DMS53 treated with DMSO at 0.1 percent for 48 hours (cell line): ENCODE measurements at regions not wholly inside any gene's neighbourhood (a gene's known extent, or its start where the extent isn't known, plus 50 kb on each side); places are given as distances from the start of the nearest gene placed in this dataset.

Experiments
- DNase-seq: peaks from one replicate; lab custom pipeline; 2025; ENCODE audit not compliant: unreplicated experiment; lab: John Stamatoyannopoulos, UW

DNA sequence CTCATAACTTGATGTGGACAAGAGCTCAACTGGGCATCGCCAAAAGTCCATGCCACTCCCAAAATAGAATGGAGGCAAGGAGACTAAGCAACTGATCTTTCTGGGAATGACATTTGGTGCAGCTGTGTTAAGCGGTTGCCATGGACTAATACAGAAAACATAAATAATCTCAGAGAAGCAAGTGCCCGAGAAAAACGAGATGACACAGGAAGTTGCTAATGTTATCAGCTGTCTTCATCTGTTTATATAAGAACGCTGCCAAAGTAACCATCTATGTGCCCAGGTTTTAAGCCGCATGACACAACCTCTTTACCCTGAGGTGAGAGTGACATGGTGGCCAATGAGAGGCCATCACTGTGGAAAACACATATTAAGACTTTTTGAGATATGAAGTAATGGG lies 54.9 kb upstream of the SACS start:
- peak; percentile 97 for DNase-seq

DNA sequence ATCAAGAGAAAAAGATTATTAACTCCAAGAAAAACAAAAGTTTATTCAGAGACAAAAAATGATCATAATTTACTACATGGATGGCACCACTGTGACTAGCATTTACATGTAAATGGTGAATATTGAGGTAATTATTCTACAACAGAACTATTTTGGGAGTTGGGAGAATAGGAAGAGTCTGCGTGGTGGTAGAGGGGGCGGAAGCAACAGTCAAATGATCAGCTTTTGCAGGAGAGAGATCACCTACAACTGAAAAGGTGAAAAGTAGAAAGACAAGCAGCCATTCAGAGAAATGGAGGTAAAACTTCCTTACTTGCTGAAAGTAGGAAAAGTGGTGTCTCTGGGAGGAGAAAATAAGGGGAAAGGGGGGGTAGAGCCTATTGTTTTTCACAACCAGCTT lies 62.8 kb upstream of the SACS start:
- no peak for DNase-seq

DNA sequence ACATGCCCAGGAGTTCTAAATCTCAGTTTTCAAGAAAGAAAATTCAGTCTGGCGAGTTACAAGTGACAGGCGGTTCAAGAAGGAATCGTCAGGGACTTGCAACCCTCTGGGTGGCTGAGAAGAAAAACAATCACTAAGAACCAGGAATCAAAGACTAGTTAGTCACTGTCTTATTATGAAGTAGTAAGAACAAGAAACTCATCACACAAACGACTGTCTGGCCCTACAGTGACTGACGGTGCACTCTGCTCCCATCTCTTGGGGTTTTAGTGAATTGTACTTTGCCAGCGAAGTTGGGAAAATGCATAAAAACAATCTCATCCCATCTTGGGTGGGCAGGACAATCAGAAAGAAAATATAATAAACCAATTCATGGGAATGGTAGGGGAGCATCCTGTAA lies 63.7 kb upstream of the SACS start:
- no peak for DNase-seq

DNA sequence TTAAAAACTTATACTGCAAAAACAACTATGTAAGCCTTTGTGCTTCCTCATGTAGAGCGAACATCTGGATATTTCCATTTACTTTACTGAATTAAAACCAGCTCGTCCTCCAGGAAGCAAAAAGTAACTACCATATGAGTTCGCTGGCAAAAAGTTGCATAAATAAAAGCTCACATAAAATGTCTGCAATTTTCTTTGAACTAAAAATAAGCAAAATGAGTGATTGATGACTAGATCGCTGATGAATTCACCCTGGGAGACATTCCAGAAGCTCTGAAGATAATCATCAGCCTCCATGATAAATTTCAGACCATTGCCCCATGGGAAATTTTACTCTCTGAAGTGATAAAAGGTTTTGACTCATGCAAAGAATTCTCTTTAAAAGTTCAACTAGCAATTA lies 67.3 kb upstream of the SACS start:
- no peak for DNase-seq

DNA sequence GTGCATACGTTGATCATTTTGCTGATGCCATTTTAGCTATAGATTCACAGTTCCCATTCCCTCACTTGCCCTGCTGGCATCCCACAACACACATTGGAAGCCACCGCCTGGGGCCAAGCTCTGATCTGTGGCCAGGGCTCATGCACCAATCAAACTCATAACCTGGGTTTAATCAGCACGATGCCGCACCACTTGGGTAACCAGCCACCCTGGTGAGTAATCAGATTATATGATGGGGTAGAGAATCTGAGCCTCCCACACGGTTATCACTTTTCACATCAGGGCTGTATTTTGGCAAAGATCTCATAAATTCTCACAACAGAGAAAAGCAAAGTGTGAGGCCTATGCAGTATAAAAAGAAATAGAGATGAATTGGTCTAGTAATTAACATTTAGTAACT lies 66.0 kb upstream of the TNFRSF19 start:
- no peak for DNase-seq

DNA sequence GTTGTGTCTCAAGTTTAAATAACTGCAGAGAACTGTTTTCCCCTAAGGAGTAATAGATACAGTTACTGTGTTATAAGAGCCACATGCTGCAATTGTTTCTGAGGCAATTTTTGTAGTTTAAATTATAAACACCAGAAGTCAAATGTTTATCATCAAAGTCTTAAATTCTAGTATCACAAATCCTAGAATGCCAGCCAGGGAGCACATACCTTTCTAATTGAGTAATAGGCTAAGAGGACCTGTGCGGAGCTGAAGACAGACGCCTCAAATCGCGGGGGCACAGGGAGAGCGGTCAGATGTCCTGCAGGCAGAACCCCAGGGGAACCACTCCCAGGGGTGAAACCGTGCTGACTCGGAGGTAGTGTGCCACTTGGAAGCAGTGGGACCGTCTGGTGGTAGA lies 65.2 kb upstream of the TNFRSF19 start:
- no peak for DNase-seq

DNA sequence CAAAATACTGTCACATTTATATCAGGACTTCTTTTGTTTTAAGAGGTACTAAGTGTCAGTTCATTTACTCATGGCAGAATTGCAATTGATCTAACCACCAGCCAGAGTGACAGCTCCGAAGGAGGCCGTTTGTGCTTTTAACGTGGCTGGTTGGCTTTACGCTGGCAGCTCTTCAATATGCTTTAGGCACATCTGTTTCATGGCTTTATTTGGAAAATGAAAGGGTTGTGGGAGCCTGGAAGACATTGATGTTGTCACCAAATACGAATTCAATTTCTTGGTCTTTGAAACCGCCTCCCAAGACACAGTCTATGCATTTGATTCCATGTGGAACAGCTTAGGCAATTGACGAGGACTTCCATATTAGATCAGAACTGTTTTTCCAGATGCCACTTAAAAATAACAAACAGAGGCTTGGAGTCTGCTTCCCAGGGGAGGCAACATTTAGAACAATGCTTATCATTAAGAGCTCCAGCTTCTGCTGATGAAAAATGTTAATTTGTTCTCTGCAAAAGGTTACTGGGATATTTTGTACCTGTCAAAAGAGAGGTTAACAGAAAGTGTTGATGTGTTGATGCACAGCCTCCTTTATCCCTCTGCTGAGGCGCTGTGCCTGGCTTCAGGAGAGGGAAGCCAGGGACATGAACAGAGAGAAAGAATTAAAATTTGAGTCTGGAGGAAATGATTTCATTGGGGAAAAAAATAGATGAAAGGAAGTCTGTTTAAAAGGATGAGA lies 64.0 kb upstream of the TNFRSF19 start:
- DNase-seq: no peak

DNA sequence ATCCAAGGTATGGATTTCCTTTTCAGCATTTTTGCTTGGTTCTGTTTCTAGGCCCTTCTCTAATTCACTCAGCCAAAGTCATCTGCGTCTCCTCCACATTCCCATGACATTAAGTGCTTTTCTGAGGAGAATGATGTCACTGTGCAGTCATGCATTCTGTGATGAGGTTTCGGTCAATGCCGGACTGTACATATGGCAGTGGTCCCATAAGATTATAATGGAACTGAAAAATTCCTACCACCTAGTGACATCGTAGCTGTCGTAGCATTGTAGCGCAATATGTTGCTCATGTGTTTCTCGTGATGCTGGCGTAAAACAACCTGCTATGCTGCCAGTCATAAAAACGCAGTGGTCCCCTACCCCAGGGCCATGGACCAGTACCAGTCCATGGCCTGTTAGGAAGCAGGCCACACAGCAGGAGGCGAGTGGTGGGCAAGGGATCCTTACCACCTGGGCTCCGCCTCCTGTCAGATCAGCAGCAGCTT lies 63.4 kb upstream of the TNFRSF19 start:
- no peak for DNase-seq

DNA sequence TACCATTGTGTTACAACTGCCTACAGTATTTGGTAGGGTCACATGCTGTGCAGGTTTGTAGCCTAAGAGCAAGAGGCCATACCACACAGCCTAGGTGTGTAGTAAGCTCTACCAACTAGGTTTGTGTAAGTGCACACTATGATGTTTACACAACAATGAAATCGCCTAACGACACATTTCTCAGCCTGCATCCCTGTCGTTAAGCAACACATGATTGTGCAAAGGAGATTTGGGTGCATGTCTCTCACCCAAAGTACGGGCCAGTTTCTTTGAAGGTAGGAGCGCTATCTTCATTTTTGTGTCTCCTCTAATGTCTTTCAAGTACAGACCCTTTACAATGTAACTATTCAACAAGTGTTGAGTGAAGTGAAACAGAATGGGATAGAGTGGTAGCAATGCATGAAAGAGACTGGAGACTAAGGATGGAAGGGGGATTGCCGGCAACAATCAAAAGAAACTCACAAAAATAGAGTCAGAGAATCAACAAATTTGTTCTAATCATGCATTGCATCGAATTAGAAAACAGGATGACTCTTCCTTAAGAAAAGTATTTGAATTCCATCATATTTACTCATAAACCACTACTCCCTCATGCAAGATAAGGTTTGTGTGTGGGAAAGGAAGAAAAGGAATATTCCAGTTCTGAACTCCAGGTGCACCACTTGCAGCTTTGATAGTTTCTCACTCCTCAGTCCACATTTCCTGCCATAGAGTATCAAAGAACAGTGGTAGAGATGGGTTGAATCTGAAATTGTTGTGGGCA lies 60.2 kb upstream of the TNFRSF19 start:
- no peak for DNase-seq

DNA sequence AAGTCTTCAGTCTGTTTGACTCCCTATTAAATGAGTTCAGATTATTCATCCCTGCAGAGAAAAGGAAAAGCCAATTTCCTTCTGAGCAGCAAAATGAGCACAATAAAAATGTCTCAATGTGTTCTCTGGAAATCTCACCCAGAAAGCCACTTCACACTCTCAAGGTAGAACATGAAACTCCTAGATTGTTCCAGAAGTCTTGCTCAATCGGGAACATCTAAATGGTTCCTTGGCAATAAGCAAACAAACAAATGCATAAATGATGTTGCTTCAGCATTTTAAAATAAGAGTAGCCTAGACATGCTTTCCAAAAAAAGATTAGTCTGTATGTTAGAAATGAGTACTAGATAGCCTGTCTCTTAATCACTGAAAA lies 59.7 kb upstream of the TNFRSF19 start:
- no peak for DNase-seq

DNA sequence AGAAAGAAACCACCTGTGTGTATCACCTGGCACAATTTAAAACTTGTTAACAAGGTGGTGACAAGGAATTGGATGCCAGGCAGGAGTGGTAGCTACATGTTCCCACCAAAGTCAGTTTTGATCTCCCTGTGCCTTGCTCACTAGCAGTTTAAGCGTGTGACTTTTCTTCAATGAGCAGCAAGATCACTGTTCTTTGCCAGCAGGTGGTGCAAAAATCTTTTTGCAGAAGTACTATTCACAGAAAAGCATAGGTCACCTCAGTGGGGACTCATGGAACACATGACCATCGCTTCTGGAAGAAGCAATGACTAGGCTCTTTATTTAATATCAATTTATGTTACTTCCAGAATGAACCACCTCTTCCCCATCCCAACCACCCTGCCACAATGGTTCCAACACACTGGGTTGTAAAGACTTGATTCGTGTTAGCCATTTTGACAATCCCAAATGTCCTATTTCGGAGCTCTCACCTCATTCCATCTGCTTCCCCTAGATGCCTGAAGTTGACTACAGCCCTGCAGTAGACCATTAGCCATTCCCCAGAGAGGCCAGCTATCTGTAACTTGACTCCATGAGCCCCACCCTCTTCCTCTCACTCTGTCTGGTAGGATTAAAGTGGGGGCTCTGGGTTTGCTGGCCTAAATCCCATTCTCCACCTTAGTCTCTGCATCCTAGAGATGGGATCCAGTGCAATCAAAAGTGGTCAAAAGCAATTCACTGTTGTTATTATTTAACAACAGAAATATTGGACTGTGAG lies 59.1 kb upstream of the TNFRSF19 start:
- DNase-seq: peak; percentile 19

DNA sequence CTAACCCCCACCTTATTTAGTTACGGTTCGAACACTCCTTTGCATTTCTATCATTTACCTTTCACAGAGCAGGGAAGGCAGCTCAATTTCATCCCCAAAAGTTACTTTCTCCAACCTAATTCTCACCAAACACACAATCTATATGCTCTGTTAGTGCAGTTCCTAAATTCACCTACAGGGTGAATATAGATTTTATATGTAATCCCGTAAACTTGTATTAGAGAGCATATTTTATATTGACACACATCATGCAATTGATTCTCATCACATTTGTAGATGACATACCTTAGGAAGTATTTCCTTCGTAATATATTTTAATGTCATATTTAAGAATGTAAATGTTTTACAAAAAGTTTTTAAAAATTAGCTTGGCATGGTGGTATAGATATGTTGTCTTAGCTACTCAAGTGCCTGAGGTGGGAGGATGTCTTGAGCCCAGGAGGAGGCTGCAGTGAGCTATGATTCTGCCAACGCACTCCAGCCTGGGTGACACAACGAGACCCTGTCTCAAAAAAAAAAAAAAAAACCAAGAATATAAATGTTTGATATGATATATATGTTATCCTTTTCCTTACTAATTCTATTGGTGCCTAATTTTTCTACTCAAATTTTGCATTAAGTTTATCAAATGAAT lies 57.3 kb upstream of the TNFRSF19 start:
- DNase-seq: no peak

DNA sequence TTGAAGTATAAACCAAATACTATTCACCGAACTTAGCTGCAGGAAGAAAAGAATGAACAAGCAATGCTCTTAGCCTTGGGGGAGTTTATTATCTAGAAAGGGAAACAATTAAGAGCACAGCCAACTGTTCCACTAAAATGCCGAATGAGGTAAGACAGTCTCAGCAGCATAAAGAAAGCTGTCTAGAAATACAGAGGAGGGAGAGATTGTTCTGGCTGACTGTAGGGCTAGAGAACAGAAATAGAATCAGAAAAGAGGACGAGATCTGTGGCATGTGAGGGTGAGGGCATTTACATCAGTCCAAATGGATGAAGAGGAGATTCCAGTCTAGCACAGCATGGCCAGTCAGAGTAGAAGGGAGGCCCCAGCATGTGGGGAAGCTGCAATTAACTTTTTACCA lies 56.8 kb upstream of the TNFRSF19 start:
- DNase-seq: no peak

DNA sequence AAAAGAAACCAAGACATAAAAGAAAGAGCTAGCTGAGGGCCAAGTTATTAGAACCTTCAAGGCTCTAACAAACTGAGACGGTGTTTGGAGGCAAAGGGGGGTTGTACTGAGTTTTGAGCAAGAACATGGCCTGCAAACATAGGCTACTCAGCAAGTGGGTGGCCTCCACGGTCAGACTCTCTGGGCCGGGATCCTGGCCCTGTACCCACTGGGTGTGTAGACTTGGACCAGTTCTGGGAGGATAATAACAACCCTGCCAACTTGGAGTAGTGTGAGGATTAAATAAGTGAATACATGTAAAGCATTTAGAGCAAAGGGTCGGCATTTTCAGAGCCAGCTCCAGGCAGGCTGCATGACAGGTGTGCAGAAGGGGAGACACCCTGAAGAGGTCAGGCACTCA lies 56.1 kb upstream of the TNFRSF19 start:
- DNase-seq: no peak

DNA sequence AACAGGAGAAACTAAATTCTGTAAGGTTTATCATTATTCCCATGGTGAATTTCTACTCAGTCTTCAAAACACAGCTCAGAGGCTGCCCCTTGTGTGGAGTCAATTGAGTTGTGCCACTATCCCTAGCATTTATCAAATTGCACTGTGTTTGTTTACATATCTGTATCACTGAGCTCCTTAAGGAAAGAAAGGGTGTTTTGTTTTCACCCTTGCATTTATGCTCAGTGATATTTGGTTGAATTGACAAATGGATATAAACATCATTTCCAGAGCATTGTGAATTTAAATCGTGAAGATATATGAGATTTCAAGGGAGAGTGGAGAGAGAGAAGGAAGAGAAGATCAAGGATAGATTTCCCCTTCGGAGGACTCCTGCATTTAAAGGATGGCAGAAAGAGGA lies 55.1 kb upstream of the TNFRSF19 start:
- DNase-seq: no peak

DNA sequence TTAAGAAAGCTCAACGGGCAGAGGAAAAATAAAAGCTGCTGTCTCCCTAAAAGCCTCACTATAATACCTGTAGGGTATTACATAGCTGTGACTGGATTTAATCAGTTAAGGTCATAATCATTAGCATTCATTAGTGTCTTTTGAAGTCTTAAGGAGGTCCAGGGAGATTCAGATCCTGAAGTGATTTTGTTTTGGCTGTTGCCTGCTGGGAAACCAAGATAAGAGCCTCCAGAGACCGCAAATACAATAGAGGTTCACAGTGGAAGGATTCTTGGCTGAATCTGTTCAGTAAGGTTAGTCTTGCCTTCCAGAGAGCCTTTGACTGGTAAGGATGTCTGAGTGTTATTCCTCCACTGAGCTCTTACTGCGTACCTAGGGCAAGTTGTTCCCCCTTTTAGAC lies 54.0 kb upstream of the TNFRSF19 start:
- DNase-seq: no peak

DNA sequence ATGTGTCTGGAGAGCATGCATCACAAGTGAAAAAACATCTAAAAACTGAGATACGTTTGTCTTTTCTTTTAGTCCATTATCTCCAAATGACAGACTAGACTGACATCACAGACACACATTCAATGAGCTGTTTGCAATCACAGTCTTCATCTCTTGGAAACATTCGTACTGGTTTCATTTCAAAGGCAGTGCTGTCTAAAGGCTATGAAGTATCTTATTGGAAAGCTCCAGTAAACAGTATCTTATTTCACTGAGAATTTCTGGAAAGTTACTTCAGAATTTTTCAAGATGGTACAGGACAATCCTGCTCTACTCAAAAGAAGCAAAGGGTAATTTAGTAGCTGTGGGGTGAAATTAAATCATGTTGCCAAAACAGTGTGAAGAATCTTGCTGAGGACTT lies 53.5 kb upstream of the TNFRSF19 start:
- no peak for DNase-seq

DNA sequence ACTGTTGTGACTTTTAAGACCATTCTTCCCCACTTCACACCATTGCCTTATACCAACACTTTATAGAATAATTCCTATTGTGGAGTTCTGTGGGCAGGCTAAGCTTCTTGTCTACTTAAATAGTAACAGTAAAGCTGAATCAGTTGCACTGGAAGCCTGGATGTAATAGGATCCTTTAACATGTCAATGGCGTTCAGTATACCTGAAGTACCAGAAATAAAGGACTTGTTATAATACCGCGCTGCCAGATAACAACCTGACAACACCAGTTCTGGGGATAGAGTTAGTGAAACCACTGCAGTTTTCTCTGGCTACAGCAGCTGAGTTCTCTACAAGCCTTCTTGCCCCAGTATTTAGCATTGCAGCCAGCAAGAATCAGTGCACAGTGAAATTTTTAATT lies 52.0 kb upstream of the TNFRSF19 start:
- DNase-seq: no peak
